Caki2 (cell line): ENCODE measurements at regions not wholly inside any gene's neighbourhood (a gene's known extent, or its start where the extent isn't known, plus 50 kb on each side); places are given as distances from the start of the nearest gene placed in this dataset.
"Not testable (repeated sequence)": the region's sequence is repeated elsewhere in the genome, so short reads cannot be mapped to it uniquely, and the experiment has no call there.

ENCODE experiments used
- DNase-seq: peaks from one replicate; pipeline ENCODE4 v3.0.0-alpha.2; 2015; ENCODE audit warnings: low read depth
- in situ Hi-C: cut with HindIII; loops from 2 replicates; pipeline ENCODE4 v1.10.0; 2016; ENCODE audit warnings: low sequenced_read_pairs, low pct_unique_long_range_greater_than_20kb, mixed read lengths

DNA sequence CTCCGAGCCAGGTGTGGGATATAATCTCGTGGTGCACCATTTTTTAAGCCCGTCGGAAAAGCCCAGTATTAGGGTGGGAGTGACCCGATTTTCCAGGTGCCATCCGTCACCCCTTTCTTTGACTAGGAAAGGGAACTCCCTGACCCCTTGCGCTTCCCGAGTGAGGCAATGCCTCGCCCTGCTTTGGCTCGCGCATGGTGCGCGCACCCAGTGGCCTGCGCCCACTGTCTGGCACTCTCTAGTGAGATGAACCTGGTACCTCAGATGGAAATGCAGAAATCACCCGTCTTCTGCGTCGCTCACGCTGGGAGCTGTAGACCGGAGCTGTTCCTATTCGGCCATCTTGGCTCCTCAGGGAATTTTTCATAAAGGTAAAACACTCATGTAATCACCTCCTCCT is 63.9 kb downstream of the RWDD3 start:
- in situ Hi-C loops, DNase-seq: not testable (repeated sequence)

- no peak for DNase-seq
- in situ Hi-C loops: no loop called here
These were observed 67.1 kb downstream of the RWDD3 start for GRCh38 chr1:95301091-95301490.

DNA sequence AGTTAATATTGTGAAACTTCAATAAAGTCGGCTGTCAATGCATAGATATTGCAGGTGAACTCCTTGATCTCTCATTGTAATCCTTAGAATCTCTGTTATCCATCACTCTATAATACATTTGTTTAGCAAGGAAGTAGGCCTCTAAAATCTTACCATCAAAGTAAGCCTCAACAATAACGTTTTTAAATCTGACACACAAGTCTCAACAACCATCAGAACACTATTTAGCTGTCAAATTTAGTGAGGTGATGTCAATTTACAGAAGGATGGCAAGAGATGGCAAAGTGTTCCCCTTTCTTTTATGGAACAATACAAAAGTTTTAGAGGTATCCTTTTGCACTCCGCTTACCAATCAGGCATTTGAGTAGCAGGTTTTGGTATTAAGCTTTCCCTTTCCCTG is 67.6 kb downstream of the RWDD3 start:
- in situ Hi-C loops: no loop called here
- no peak for DNase-seq

GRCh38 chr1:95304803-95305202 is 70.8 kb downstream of the RWDD3 start:
- no peak for DNase-seq
- in situ Hi-C loops: no loop called here

DNA sequence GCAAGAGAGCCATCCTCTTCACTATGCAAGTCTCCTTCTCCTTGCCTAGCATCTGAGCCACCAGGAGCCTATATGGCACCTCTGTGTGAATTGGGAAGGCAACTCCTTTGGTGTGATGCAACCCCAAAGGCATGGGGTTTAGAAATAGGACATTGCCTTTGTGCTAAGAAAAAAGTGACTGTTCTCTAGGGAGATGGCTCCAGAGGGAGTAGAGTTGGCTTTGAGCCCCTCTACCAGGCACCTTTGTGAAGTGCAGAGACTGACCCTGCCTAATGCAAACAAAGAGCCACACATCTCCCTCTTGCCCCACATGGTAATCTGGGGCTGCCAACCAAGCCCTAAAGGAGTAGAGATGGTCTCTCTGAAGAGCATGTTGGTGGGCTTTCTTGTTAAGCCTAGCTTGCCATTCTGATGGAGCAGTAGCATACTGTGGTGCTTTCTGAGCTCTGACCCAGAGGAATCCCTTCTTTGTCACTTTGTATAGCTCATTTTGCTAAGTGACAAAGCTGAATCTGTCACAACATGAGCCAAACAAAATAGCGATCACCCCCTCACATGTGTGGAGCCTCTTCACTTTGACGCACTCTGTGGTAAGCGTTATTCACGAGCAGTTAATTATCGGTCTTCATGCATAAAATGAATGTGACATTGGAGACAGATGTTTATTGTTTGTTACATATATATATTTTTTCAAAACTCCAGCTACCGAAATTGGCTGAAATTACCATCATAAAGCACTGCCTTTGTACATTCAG is 74.4 kb downstream of the RWDD3 start:
- in situ Hi-C loops: no loop called here
- no peak for DNase-seq

- in situ Hi-C loops: no loop called here
- no peak for DNase-seq
These were observed 75.0 kb downstream of the RWDD3 start for GRCh38 chr1:95309031-95309471.

DNA sequence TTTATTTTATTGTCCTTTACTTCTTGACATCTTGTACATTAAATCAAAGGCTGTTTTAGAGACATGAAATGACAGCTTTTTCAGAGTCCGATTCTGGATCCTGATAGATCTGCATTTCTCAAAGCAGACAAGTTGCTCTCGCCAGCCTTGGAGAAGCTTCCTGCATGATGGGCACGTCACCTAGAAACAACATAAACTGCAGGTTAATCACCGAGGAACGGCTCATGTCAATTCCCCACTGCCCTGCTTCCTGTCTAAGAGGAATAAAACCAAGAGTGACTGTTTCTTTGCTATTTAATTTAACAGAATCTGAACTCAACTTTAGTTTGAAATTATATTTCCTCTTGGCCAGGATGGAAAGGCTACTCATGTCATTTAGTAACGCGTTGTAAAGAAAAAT is 77.0 kb downstream of the RWDD3 start:
- DNase-seq: no peak
- in situ Hi-C loops: no loop called here

DNA sequence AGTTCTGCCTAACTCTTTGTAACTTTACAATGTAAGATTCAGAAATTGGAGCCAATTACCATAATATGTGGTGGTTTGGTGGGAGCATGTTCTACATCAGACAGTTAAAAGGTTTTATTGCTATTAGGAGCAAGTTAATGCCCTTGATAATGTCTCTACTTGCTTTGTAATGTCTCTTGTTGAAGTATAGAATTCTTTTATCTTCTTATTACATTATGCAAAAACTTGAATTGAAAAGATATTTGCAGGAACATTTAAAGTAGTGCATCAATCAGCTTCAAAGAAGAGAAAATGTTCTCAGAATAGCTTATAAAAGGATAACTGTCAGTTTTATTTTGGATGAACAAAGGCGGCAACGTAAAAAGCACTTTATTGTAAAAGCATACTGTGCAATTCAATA is 77.8 kb downstream of the RWDD3 start:
- DNase-seq: no peak
- in situ Hi-C loops: no loop called here

DNA sequence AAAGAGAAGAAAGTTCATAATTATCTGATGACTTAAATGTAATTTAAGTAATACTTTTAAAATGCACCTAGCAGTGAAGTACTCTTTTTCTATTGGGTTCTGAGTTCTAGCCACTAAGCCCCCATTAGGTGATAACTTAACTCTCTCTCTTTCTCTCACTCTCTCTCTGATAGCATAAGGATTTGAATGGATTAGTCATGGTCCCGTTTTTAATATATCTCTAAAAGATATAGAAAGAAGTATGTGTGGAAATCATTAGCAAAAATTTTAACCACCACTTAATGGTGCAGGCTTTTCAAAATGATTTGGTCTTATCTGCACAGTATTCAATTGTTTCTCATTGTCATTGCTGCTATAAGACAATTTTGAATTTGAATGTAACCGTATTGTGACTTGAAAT is 78.2 kb downstream of the RWDD3 start:
- DNase-seq: no peak
- in situ Hi-C loops: no loop called here

DNA sequence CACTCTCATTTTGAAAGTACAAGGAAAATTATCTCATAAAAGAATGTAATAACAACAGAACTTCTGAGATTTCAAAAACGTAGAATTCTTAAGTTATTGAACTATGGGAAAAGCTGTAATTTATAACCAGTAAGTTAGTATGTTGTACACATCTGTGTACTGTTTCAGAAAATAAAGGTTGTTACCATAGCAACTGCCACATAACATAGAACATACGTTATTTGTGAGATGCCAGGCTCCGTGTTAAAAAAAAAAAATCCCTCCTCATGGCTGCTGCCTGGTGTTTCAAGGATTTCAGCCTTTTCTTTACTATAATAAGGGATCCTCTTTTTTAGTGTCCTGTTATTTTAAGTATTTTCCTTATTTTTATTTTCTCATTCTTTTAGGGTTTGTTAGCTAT is 79.5 kb downstream of the RWDD3 start:
- in situ Hi-C loops: no loop called here
- DNase-seq: no peak

GRCh38 chr1:95321531-95321930 is 87.5 kb downstream of the RWDD3 start:
- in situ Hi-C loops: no loop called here
- DNase-seq: no peak

GRCh38 chr1:95323123-95323522 is 89.1 kb downstream of the RWDD3 start:
- no peak for DNase-seq
- in situ Hi-C loops: no loop called here

DNA sequence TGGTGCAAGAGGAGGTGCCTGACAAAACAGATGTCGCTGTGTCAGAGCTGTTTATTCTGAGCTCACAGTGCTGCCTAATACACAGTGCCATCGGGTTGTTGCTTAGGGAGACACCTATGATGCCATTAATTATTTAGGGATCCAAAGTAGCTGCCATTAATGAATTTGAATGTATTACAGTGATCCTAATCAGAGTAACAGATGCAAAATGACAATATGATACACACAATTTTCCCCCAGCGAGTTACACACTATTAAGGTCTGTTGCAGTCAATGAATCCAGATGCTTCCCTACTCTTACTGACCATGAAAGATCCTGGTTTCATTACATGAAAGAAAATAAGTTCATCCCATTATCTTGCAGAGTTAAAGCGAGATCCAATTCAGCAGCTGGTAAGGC is 91.3 kb downstream of the RWDD3 start:
- no peak for DNase-seq
- in situ Hi-C loops: no loop called here

GRCh38 chr1:95326023-95326422 is 92.0 kb downstream of the RWDD3 start:
- DNase-seq: no peak
- in situ Hi-C loops: no loop called here

DNA sequence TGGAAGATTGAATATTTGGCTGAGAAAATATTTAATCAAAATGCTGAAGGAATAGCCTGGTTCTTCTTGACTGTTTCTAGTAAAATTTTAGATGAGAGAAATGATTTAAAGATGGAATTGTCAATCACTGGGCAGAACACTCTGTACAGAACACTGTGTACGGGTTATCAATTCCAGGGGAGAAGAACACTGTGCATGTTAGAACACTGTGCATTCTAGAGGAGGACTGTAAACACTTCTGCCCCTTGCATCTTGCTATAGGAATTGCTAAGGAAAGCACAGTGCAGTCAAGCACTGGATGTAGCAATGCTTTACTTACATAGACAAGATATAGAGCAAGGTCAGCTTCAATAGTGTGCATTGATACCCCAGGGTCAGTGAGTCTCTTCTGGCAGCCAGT is 98.7 kb downstream of the RWDD3 start:
- DNase-seq: no peak
- in situ Hi-C loops: no loop called here

GRCh38 chr1:95339377-95339776 is 105.4 kb downstream of the RWDD3 start:
- in situ Hi-C loops: no loop called here
- no peak for DNase-seq

DNA sequence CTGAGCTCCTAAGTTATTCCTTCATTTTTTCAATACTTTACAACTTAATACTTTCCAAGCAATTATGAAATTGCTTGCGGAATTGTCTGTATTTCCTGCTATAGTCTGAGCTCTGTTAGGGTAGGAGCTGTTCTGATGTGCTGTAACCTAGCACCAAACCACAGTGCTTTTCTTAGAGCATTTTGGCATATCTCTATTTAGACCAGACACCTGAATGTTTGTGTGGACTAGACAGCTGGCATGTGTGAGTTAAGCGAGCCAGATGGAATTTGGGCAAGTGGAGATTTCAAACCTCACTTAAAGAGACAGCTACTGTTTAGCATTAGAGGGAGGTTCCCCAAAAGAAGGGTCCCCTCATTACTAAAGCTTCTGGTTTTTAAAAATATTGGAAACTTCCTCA is 106.1 kb downstream of the RWDD3 start:
- in situ Hi-C loops: no loop called here
- no peak for DNase-seq

DNA sequence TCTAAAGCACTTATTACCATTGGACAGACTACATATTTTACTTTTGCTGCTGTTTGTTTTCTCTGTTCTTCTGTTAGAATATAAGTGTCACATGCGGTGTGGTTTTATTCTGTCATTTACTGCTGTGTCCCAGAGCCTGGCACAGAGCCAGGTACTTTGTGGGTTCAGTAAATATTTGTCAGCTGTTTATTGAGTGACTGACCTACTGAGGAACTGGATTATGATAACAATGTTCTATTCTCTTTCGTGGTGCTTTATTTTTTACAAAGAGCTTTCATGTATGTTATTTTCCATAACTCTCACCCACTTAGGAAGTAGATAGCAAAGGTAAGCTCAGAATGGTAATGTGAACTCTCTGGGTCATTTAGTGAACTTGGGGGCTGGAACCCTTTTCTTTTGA is 118.8 kb downstream of the RWDD3 start:
- in situ Hi-C loops: no loop called here
- no peak for DNase-seq

- in situ Hi-C loops: no loop called here
- DNase-seq: no peak
These were observed 119.2 kb downstream of the RWDD3 start for GRCh38 chr1:95353194-95353593.

DNA sequence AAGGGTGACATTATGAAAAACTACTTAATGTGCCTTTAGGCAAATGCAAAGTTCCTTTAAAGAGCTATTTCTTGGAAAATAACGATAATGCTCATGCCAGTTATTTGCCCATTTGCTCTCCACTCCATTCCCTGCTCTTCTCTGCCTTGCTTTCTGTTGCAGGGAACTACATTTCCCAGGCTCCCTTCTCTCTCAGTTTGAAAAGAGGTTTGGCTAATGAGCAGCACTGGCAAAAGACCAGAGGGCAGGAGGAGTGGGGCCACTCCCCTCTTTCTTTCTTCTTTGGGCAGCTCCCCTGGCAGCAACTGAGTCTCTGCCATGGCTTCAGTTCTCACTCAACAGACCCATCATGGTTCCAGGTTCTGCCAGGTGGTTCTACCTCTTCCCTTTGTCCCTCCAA is 130.5 kb downstream of the RWDD3 start:
- no peak for DNase-seq
- in situ Hi-C loops: no loop called here

- in situ Hi-C loops: no loop called here
- DNase-seq: no peak
These were observed 132.5 kb downstream of the RWDD3 start for GRCh38 chr1:95366498-95366897.
